Nephron progenitor cell (in vitro differentiated cells): ENCODE measurements at regions not wholly inside any gene's neighbourhood (a gene's known extent, or its start where the extent isn't known, plus 50 kb on each side); places are given as distances from the start of the nearest gene placed in this dataset.

Experiments
- DNase-seq: peaks from one replicate; pipeline ENCODE4 v3.0.0; 2021
- H3K27ac Mint-ChIP-seq: 2 replicates; pipeline ENCODE4 v1.8.0; 2021; ENCODE audit warnings: mild to moderate bottlenecking, moderate library complexity, mixed read lengths
- H3K27me3 Mint-ChIP-seq: 2 replicates; pipeline ENCODE4 v1.8.0; 2021; ENCODE audit warnings: mild to moderate bottlenecking, low read depth, mixed read lengths; ENCODE audit not compliant: poor library complexity
- H3K36me3 Mint-ChIP-seq: 2 replicates; pipeline ENCODE4 v1.8.0; 2021; ENCODE audit warnings: low read depth, mixed read lengths
- H3K4me1 Mint-ChIP-seq: 2 replicates; pipeline ENCODE4 v1.8.0; 2021; ENCODE audit warnings: mixed read lengths
- H3K4me3 Mint-ChIP-seq: 2 replicates; pipeline ENCODE4 v1.8.0; 2021; ENCODE audit warnings: mild to moderate bottlenecking, moderate library complexity, mixed read lengths
- H3K9me3 Mint-ChIP-seq: 2 replicates; pipeline ENCODE4 v1.8.0; 2021; ENCODE audit warnings: mild to moderate bottlenecking, moderate library complexity, mixed read lengths
- TF ChIP-seq, protein P1 (sequence below): fragments of 200-600 bp; sonication (generic); IDR thresholded peaks from 2 replicates; pipeline ENCODE4 v1.5.0; 2021; ENCODE audit warnings: antibody characterized with exemption

DNA sequence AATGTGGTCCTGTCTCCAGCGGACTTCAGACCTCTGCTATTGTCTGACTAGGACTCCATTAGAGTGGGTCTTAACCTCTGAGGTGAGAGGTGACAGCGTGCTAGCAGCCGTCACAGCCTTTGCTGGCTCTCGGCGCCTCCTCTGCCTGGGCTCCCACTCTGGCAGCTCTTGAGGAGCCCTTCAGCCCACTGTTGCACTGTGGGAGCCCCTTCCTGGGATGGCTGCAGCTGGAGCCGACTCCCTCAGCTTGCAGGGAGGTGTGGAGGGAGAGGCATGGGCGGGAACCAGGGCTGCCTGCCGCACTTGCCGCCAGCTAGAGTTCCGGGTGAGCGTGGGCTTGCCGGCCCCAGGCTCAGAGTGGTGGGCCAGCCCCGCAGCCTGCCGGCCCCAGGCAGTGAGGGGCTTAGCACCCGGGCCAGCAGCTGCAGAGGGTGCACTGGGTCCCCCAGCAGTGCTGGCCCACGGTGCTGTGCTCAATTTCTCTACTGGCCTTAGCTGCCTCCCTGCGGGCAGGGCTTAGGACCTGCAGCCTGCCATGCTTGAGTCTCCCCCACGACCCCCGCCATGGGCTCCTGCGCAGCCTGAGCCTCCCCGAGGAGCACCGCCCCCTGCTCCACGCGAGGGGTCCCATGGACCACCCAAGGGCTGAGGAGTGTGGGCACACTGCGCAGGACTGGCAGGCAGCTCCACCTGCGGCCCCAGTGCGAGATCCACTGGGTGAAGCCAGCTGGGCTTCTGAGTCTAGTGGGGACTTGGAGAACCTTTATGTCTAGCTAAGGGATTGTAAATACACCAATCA lies 163.4 kb upstream of the ITM2A start:
- no peak for DNase-seq
- no peak overlapping the region for H3K4me3 Mint-ChIP-seq

DNA sequence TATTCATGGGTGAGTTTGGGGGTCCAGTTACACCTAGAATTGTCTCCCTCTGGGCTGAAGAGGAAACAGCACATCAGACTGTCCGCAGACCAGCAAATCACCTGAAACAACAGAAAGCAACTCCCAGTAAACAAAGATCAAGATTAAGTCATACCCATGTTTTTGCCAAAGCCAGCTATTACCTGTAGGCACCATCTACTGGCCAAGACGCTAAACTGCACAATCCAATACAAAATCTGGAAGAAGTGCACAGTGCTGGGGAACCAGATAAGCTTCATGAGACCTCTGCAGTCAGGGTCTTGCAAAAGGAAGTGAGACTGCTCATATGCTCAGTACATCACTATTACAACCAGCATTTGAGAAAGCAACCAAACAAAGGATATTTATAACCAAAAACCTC lies 157.5 kb upstream of the ITM2A start:
- TF ChIP-seq, protein P1, sequence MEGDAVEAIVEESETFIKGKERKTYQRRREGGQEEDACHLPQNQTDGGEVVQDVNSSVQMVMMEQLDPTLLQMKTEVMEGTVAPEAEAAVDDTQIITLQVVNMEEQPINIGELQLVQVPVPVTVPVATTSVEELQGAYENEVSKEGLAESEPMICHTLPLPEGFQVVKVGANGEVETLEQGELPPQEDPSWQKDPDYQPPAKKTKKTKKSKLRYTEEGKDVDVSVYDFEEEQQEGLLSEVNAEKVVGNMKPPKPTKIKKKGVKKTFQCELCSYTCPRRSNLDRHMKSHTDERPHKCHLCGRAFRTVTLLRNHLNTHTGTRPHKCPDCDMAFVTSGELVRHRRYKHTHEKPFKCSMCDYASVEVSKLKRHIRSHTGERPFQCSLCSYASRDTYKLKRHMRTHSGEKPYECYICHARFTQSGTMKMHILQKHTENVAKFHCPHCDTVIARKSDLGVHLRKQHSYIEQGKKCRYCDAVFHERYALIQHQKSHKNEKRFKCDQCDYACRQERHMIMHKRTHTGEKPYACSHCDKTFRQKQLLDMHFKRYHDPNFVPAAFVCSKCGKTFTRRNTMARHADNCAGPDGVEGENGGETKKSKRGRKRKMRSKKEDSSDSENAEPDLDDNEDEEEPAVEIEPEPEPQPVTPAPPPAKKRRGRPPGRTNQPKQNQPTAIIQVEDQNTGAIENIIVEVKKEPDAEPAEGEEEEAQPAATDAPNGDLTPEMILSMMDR = no peak
- peaks cover 6% of the 10 kb centered on the region for H3K27me3 Mint-ChIP-seq
- H3K9me3 Mint-ChIP-seq = peaks cover 80% of the 10 kb centered on the region
- no peak overlapping the region for H3K27ac Mint-ChIP-seq
- no peaks in the 10 kb centered on the region for H3K36me3 Mint-ChIP-seq
- no peaks in the 10 kb centered on the region for H3K4me1 Mint-ChIP-seq
- no peak overlapping the region for H3K4me3 Mint-ChIP-seq
- DNase-seq = no peak

More for the DNA sequence above, 163.4 kb upstream of the ITM2A start:
- Mint-ChIP-seq H3K36me3 (no peaks in the 10 kb centered on the region), H3K9me3 (peaks cover 60% of the 10 kb centered on the region), H3K27me3 (no peaks in the 10 kb centered on the region), H3K27ac (no peak overlapping the region), H3K4me1 (no peaks in the 10 kb centered on the region)
- TF ChIP-seq, protein P1 = no peak

DNA sequence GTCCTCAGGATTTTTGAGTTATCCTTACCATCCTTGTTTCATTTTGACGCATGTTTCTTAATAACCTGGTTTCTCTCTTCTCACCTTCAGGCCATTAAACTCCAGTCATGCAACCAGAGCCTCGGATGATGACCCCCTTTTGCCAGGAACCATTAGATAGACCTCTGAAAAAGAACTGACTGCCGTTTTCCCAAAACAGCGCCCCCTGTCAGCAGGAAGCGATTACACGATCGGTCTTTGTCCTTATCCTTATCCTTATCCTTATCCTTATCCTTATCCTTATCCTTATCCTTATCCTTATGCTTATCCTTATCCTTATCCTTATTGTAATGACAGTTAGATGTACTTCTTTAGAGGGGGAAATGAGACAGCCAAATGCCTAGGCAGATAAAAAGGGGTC lies 148.4 kb upstream of the ITM2A start:
- H3K4me3 Mint-ChIP-seq = no peak overlapping the region
- H3K27me3 Mint-ChIP-seq = no peaks in the 10 kb centered on the region
- TF ChIP-seq, protein P1 = no peak
- H3K27ac Mint-ChIP-seq = no peak overlapping the region
- DNase-seq = no peak
- H3K4me1 Mint-ChIP-seq = no peaks in the 10 kb centered on the region
- peaks cover 51% of the 10 kb centered on the region for H3K9me3 Mint-ChIP-seq
- no peaks in the 10 kb centered on the region for H3K36me3 Mint-ChIP-seq

DNA sequence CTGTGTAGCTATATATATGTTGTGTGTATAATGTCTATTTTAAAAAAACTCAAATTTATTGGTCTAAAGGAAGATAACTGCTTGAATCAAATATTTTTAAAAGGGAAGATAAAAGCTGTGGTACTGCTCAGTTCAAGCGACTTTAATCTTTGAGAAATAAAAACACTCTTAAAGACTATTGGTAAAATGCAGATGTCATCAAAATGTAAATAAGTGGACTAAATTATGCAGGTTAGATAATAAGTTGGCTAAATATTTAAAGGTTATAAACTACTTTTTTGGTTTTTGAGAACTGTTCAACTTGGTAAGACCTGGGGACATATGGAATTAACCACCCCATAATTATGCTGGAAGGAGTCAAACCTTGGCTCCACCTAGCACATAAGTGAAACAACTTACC lies 144.7 kb upstream of the ITM2A start:
- Mint-ChIP-seq H3K9me3 (peaks cover 49% of the 10 kb centered on the region), H3K4me3 (no peak overlapping the region), H3K27me3 (no peaks in the 10 kb centered on the region), H3K27ac (no peak overlapping the region), H3K36me3 (no peaks in the 10 kb centered on the region), H3K4me1 (no peaks in the 10 kb centered on the region)
- no peak for DNase-seq
- TF ChIP-seq, protein P1 = no peak

DNA sequence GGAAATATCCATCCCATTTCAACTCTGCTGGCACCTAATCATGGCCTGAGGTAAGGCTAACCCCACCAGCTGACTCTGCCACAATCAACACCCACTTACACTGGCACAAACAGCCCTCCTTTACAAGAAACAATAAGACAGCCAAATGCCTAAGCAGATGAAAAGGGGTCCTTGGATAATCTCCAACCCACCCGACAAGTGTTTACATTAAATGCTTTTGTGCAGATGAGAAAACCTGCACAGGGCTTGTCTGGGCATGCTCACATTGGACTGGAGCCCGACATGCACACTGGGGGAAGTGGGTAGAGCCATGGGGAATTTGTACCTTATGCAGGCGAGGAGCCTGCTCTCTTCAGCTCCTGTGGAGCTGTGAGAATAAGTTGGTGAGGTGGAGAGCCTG lies 138.9 kb upstream of the ITM2A start:
- Mint-ChIP-seq H3K27ac (no peak overlapping the region), H3K4me1 (no peaks in the 10 kb centered on the region), H3K36me3 (no peaks in the 10 kb centered on the region), H3K9me3 (peaks cover 70% of the 10 kb centered on the region), H3K27me3 (no peaks in the 10 kb centered on the region), H3K4me3 (no peak overlapping the region)
- TF ChIP-seq, protein P1 = no peak
- DNase-seq = no peak

DNA sequence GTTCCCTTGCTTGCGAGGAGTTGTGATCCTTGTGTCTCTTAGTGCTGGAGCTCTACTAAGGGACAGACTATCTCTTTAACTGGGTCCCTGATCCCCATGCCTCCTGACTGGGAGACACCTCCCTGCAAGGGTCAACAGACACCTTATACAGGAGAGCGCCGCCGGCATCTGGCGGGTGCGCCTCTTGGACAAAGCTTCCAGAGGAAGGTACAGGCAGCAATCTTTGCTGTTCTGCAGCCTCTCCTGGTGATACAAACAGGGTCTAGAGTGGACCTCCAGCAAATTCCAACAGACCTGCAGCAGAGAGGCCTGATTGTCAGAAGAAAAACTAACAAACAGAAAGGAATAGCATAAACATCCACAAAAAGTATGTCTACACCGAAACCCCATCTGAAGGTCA lies 115.6 kb upstream of the ITM2A start:
- Mint-ChIP-seq H3K27ac (no peak overlapping the region), H3K9me3 (peaks cover 44% of the 10 kb centered on the region), H3K4me1 (no peaks in the 10 kb centered on the region), H3K4me3 (no peak overlapping the region), H3K27me3 (no peaks in the 10 kb centered on the region), H3K36me3 (no peaks in the 10 kb centered on the region)
- TF ChIP-seq, protein P1 = no peak
- DNase-seq = no peak
